Retinal pigment epithelial cell (primary cell): ENCODE measurements at regions not wholly inside any gene's neighbourhood (a gene's known extent, or its start where the extent isn't known, plus 50 kb on each side); places are given as distances from the start of the nearest gene placed in this dataset.

ENCODE experiments used
- DNase-seq: peaks from one replicate; pipeline ENCODE4 v3.0.0-alpha.2; 2010; ENCODE audit warnings: low read depth
- H3K4me3 ChIP-seq: 2 replicates; pipeline ENCODE4 v1.5.1; 2011; ENCODE audit warnings: mild to moderate bottlenecking, low read length, control low read depth, moderate library complexity
- CTCF ChIP-seq: conservative IDR thresholded peaks from 2 replicates; pipeline ENCODE4 v1.5.1; 2011; ENCODE audit warnings: low read depth, low read length, control low read depth, inconsistent platforms

GRCh38 chr17:72060084-72060483, 60.7 kb upstream of the SOX9 start:
- no peak overlapping the region for H3K4me3 ChIP-seq
- DNase-seq = no peak
- TF ChIP-seq CTCF = no peak

GRCh38 chr17:72063262-72063661, 57.6 kb upstream of the SOX9 start:
- DNase-seq = no peak
- TF ChIP-seq CTCF = no peak
- no peak overlapping the region for H3K4me3 ChIP-seq

GRCh38 chr17:72063756-72064450, 56.9 kb upstream of the SOX9 start:
- DNase-seq = no peak
- no peak for TF ChIP-seq CTCF

GRCh38 chr17:72064606-72065193, 56.1 kb upstream of the SOX9 start:
- no peak for DNase-seq
- no peak overlapping the region for H3K4me3 ChIP-seq
- TF ChIP-seq CTCF = no peak

More at GRCh38 chr17:72063756-72064450, 56.9 kb upstream of the SOX9 start:
- no peak overlapping the region for H3K4me3 ChIP-seq

- no peak for TF ChIP-seq CTCF
- DNase-seq = no peak
- H3K4me3 ChIP-seq = no peak overlapping the region
These were observed 55.3 kb upstream of the SOX9 start for GRCh38 chr17:72065556-72065955.

GRCh38 chr17:72068643-72069042, 52.2 kb upstream of the SOX9 start:
- no peak for TF ChIP-seq CTCF
- no peak overlapping the region for H3K4me3 ChIP-seq
- no peak for DNase-seq

GRCh38 chr17:72069586-72070202, 51.1 kb upstream of the SOX9 start:
- no peak for TF ChIP-seq CTCF
- H3K4me3 ChIP-seq = no peak overlapping the region
- no peak for DNase-seq
